Natural killer cell (primary cell): ENCODE measurements at regions not wholly inside any gene's neighbourhood (a gene's known extent, or its start where the extent isn't known, plus 50 kb on each side); places are given as distances from the start of the nearest gene placed in this dataset.

Experiments used
- ATAC-seq, 3 donors: fragments of 150-1000 bp in 2 of 3; fragments of 200-7000 bp in 1 of 3; cut with Tn5 transposase; 1 replicate in 1 of 3; 2 replicates in 2 of 3; pipeline ENCODE4 v1.10.0; 2021; ENCODE audit warnings: mild to moderate bottlenecking in 2 of 3, moderate library complexity in 2 of 3
- DNase-seq, 2 donors: peaks; one replicate each; pipeline versions ENCODE4 v3.0.0 to v3.0.0-alpha.2; 2013 to 2021; ENCODE audit warnings: mixed read lengths in 1 of 2
- H3K27ac ChIP-seq: one replicate; pipeline ENCODE4 v1.5.1; 2013; ENCODE audit warnings: mild to moderate bottlenecking, low read length
- H3K27me3 ChIP-seq: one replicate; pipeline ENCODE4 v1.6.1; 2013; ENCODE audit warnings: low read length; ENCODE audit not compliant: control insufficient read depth, insufficient read depth
- H3K36me3 ChIP-seq: one replicate; pipeline ENCODE4 v1.6.1; 2013; ENCODE audit warnings: low read length; ENCODE audit not compliant: control insufficient read depth, insufficient read depth
- H3K4me1 ChIP-seq: one replicate; pipeline ENCODE4 v1.6.1; 2013; ENCODE audit warnings: low read length; ENCODE audit not compliant: control insufficient read depth, insufficient read depth
- H3K4me3 ChIP-seq: one replicate; pipeline ENCODE4 v1.5.1; 2013; ENCODE audit warnings: low read length
- H3K9me3 ChIP-seq: one replicate; pipeline ENCODE4 v1.6.1; 2013; ENCODE audit warnings: low read length; ENCODE audit not compliant: control insufficient read depth, insufficient read depth
- H3K27ac Mint-ChIP-seq, 2 donors: one replicate each; pipeline ENCODE4 v1.8.0; 2022; ENCODE audit warnings: mild to moderate bottlenecking in 2 of 2, mixed read lengths in 2 of 2, moderate library complexity in 1 of 2
- H3K27me3 Mint-ChIP-seq, 2 donors: one replicate each; pipeline ENCODE4 v1.8.0; 2022; ENCODE audit warnings: low read depth in 2 of 2, mixed read lengths in 2 of 2
- H3K36me3 Mint-ChIP-seq: one replicate; pipeline ENCODE4 v1.8.0; 2022; ENCODE audit warnings: mixed read lengths
- H3K4me1 Mint-ChIP-seq, 2 donors: one replicate each; pipeline ENCODE4 v1.8.0; 2022; ENCODE audit warnings: mixed read lengths in 2 of 2
- H3K4me3 Mint-ChIP-seq: one replicate; pipeline ENCODE4 v1.8.0; 2022; ENCODE audit warnings: mild to moderate bottlenecking, moderate library complexity, mixed read lengths
- H3K9me3 Mint-ChIP-seq, 2 donors: one replicate each; pipeline ENCODE4 v1.8.0; 2022; ENCODE audit warnings: mixed read lengths in 2 of 2
- WGBS: methylation state at CpG from one replicate; pipeline ENCODE4 v1.1.7; 2013; ENCODE audit warnings: missing lambda C conversion rate; ENCODE audit not compliant: insufficient coverage; 5-methylcytosine and 5-hydroxymethylcytosine counted together
- intact Hi-C: fragments of 100-400 bp; cut with micrococcal nuclease; formaldehyde crosslinking; loops from one replicate; pipeline ENCODE4 v1.14.2; 2022
- TF ChIP-seq, protein P1 (sequence below): fragments of 200-600 bp; IDR thresholded peaks from one replicate; pipeline ENCODE4 v1.8.0; 2022; ENCODE audit warnings: antibody characterized with exemption

DNA sequence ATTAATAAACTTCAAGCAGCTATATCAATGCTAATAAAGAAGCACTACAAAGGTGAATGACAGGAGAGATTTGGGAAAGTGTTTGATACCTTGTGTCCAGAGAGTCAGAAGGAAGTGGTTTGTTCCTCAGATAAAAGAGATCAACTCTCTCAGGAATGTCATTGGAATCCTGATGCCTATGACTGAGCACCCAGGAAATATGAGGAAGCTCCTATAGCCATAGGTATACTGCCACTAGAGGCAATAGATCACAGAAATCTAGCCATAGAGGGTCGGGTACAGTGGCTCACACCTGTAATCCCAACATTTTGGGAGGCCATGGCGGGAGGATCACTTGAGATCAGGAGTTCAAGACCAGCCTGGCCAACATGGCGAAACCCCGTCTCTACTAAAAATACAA is 612.6 kb downstream of the DACH1 start:
- intact Hi-C loops, result no loop called here
- no peak for ATAC-seq
- H3K27ac ChIP-seq, result no peak overlapping the region
- TF ChIP-seq, protein P1, sequence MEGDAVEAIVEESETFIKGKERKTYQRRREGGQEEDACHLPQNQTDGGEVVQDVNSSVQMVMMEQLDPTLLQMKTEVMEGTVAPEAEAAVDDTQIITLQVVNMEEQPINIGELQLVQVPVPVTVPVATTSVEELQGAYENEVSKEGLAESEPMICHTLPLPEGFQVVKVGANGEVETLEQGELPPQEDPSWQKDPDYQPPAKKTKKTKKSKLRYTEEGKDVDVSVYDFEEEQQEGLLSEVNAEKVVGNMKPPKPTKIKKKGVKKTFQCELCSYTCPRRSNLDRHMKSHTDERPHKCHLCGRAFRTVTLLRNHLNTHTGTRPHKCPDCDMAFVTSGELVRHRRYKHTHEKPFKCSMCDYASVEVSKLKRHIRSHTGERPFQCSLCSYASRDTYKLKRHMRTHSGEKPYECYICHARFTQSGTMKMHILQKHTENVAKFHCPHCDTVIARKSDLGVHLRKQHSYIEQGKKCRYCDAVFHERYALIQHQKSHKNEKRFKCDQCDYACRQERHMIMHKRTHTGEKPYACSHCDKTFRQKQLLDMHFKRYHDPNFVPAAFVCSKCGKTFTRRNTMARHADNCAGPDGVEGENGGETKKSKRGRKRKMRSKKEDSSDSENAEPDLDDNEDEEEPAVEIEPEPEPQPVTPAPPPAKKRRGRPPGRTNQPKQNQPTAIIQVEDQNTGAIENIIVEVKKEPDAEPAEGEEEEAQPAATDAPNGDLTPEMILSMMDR, result no peak
- H3K36me3 ChIP-seq, result no peaks in the 10 kb centered on the region
- no peaks in the 10 kb centered on the region for H3K4me1 ChIP-seq
- no peak overlapping the region for H3K4me3 ChIP-seq
- H3K36me3 Mint-ChIP-seq, result no peaks in the 10 kb centered on the region
- peaks cover 0 to 5% of the 10 kb centered on the region in 2 donors for H3K9me3 Mint-ChIP-seq
- H3K4me3 Mint-ChIP-seq, result no peak overlapping the region
- H3K4me1 Mint-ChIP-seq, result no peaks in the 10 kb centered on the region
- no peaks in the 10 kb centered on the region for H3K27me3 ChIP-seq
- no peak for DNase-seq
- H3K27me3 Mint-ChIP-seq, result no peaks in the 10 kb centered on the region
- H3K27ac Mint-ChIP-seq, result no peak overlapping the region
- 88% methylated on average over 4 of the region's 4 CpGs for WGBS
- H3K9me3 ChIP-seq, result no peaks in the 10 kb centered on the region

DNA sequence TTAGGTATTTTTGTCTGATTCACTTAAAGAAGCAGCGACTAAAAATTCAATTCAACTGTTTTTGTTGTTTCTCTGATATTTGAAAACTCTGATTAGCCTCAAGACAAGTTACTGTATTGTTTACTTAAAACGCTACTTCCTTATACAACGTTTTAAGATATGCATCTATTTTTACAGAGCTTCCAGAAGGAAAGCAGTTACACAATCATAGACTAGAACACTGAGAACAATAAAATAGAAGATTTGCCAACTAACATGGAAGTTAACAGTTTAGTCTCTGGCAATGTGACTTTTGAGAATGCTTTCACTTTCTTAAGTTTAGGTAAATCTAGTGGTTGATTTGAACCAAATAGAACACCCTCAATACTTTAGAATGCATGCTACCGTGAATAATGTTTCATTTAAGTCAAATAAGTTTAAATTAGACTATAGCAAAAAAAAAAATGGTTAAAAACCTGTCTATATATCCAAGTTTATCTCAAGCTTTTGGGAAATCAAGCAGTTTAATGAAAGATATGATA is 614.8 kb downstream of the DACH1 start:
- Mint-ChIP-seq H3K9me3 (peaks cover 4 to 5% of the 10 kb centered on the region in 2 donors), H3K4me3 (no peak overlapping the region), H3K4me1 (no peaks in the 10 kb centered on the region), H3K36me3 (no peaks in the 10 kb centered on the region), H3K27me3 (no peaks in the 10 kb centered on the region), H3K27ac (no peak overlapping the region)
- Histone ChIP-seq H3K27ac (no peak overlapping the region), H3K4me3 (no peak overlapping the region), H3K9me3 (no peaks in the 10 kb centered on the region), H3K36me3 (no peaks in the 10 kb centered on the region), H3K4me1 (no peaks in the 10 kb centered on the region), H3K27me3 (no peaks in the 10 kb centered on the region)
- intact Hi-C loops, result no loop called here
- no peak for ATAC-seq
- DNase-seq, result no peak
- TF ChIP-seq, protein P1, result no peak
- 20% methylated on average over 1 of the region's 4 CpGs for WGBS

DNA sequence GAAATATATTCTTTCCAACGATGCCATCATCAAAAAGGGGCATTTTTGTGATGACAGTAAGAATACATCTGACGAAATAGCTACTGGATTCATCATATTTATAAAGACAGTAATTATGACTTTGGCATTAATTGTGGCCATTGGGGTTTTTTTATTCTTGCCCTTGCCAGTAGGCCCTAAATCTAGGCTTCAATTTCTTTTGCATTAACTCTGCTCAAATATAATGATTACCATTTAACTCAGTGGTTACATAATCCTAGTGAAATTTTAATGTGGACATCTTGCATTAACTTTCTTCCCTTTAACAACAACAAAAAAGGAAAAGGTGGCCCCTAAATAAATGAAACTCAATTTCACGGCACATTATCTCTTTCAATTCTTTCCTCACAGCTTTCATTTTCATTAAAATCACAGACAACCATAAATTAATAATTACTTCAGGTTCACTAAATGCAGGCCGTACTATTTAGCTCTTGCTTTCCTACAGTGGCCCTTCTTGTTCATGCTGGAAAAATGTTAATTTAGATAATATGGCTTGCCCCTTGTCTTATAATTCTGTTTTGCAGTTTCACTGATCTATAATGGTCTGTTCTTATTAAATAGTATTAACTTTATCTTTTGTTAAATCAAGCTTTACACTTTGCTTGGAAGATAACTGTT is 615.6 kb downstream of the DACH1 start:
- WGBS, result 95% methylated on average over 2 of the region's 4 CpGs
- no peaks in the 10 kb centered on the region for H3K36me3 ChIP-seq
- DNase-seq, result no peak
- no peaks in the 10 kb centered on the region for H3K4me1 ChIP-seq
- no peak overlapping the region for H3K27ac ChIP-seq
- no peaks in the 10 kb centered on the region for H3K9me3 ChIP-seq
- H3K27me3 Mint-ChIP-seq, result no peaks in the 10 kb centered on the region
- no peak for ATAC-seq
- no peaks in the 10 kb centered on the region for H3K4me1 Mint-ChIP-seq
- no peak overlapping the region for H3K4me3 Mint-ChIP-seq
- TF ChIP-seq, protein P1, result no peak
- H3K27me3 ChIP-seq, result no peaks in the 10 kb centered on the region
- H3K4me3 ChIP-seq, result no peak overlapping the region
- intact Hi-C loops, result no loop called here
- H3K36me3 Mint-ChIP-seq, result no peaks in the 10 kb centered on the region
- H3K9me3 Mint-ChIP-seq, result peaks cover 4 to 5% of the 10 kb centered on the region in 2 donors
- H3K27ac Mint-ChIP-seq, result no peak overlapping the region

DNA sequence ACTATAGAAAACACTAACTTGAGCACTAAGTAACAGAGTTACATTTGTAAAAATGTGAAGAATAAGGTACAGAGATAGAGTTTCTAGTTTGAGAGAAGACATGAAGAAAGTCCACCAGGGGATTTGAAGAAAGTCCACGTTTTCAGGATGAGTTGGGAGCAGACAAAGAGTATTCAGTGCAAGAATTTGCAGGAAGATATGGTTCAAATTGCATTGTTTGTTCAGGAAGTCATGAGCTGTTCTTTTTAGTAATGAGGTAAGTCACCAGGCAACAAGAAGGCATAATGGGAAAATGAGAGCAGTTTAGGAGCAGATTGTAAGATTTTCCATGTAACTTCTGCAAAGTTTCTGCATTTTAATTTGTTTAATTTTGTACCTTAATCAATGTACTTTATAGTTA is 618.0 kb downstream of the DACH1 start:
- H3K9me3 ChIP-seq, result no peaks in the 10 kb centered on the region
- peaks cover 3 to 4% of the 10 kb centered on the region in 2 donors for H3K9me3 Mint-ChIP-seq
- H3K4me3 ChIP-seq, result no peak overlapping the region
- no peaks in the 10 kb centered on the region for H3K4me1 ChIP-seq
- H3K27me3 ChIP-seq, result no peaks in the 10 kb centered on the region
- H3K27ac Mint-ChIP-seq, result no peak overlapping the region
- no peak overlapping the region for H3K4me3 Mint-ChIP-seq
- no peaks in the 10 kb centered on the region for H3K36me3 ChIP-seq
- no peak for ATAC-seq
- H3K27me3 Mint-ChIP-seq, result no peaks in the 10 kb centered on the region
- H3K36me3 Mint-ChIP-seq, result no peaks in the 10 kb centered on the region
- no peaks in the 10 kb centered on the region for H3K4me1 Mint-ChIP-seq
- no peak overlapping the region for H3K27ac ChIP-seq
- DNase-seq, result no peak
- intact Hi-C loops, result no loop called here
- 61% methylated on average over 1 of the region's 1 CpG for WGBS
- TF ChIP-seq, protein P1, result no peak
